GM10266 (cell line): ENCODE measurements at regions not wholly inside any gene's neighbourhood (a gene's known extent, or its start where the extent isn't known, plus 50 kb on each side); places are given as distances from the start of the nearest gene placed in this dataset.

Experiments used
- DNase-seq: peaks from one replicate; pipeline ENCODE4 v3.0.0; 2012; ENCODE audit errors: extremely low spot score
- CTCF ChIP-seq: IDR thresholded peaks from 2 replicates; pipeline ENCODE4 v1.5.1; 2012; ENCODE audit warnings: mild to moderate bottlenecking, low read depth; ENCODE audit not compliant: control insufficient read depth, insufficient read depth; ENCODE audit errors: missing control alignments

- no peak for TF ChIP-seq CTCF
- no peak for DNase-seq
Observed at GRCh38 chr4:19655666-19656065, 596.0 kb upstream of the SLIT2 start.

- no peak for DNase-seq
- TF ChIP-seq CTCF: no peak
Observed at GRCh38 chr4:19650903-19651864, 600.5 kb upstream of the SLIT2 start.

- no peak for DNase-seq
Observed at GRCh38 chr4:19645589-19645988, 606.1 kb upstream of the SLIT2 start.

GRCh38 chr4:19636451-19636850 is 615.3 kb upstream of the SLIT2 start:
- no peak for TF ChIP-seq CTCF
- DNase-seq: no peak

More at GRCh38 chr4:19645589-19645988, 606.1 kb upstream of the SLIT2 start:
- TF ChIP-seq CTCF: no peak

- no peak for TF ChIP-seq CTCF
- DNase-seq: no peak
Observed at GRCh38 chr4:19631814-19632213, 619.9 kb upstream of the SLIT2 start.

GRCh38 chr4:19623866-19624265 is 627.8 kb upstream of the SLIT2 start:
- no peak for DNase-seq
- no peak for TF ChIP-seq CTCF

- no peak for DNase-seq
- TF ChIP-seq CTCF: no peak
Observed at GRCh38 chr4:19615086-19615689, 636.5 kb upstream of the SLIT2 start.
